GM12878 (cell line): ENCODE measurements at regions not wholly inside any gene's neighbourhood (a gene's known extent, or its start where the extent isn't known, plus 50 kb on each side); places are given as distances from the start of the nearest gene placed in this dataset.

Source experiments
- ATAC-seq: fragments of 200-7000 bp; cut with Tn5 transposase; 3 replicates; pipeline ENCODE4 v1.9.1; 2020; ENCODE audit warnings: mild to moderate bottlenecking, moderate library complexity
- BruUV-seq: library from RNA; stranded (reverse); fragments of 400-500 nt; replicated peaks from 2 replicates; lab custom pipeline; 2021; lab: Mats Ljungman, UMichigan
- CTCF ChIA-PET: fragments of 300-600 bp; sonication (Branson Sonifier 250); formaldehyde crosslinking; extraction: SDS; loops from one replicate; lab custom pipeline; 2021; ENCODE audit warnings: inconsistent platforms; lab: Yijun Ruan, JAX
- POLR2A ChIA-PET: fragments of 350-600 bp; formaldehyde crosslinking; extraction: SDS; loops from one replicate; lab custom pipeline; 2021; ENCODE audit warnings: inconsistent platforms; lab: Charles Lee
- RAD21 ChIA-PET: fragments of 300-600 bp; sonication (Branson Sonifier 250); formaldehyde crosslinking; loops from one replicate; lab custom pipeline; 2023; ENCODE audit warnings: antibody characterized with exemption; ENCODE audit not compliant: unreplicated experiment; lab: Charles Lee
- SMC1A ChIA-PET: fragments of 300-600 bp; sonication (Branson Sonifier 250); formaldehyde crosslinking; loops from one replicate; lab custom pipeline; 2023; ENCODE audit not compliant: unreplicated experiment, uncharacterized antibody; lab: Charles Lee
- DNase-seq: peaks from one replicate; pipeline ENCODE4 v3.0.0-alpha.2; 2011; ENCODE audit warnings: low read depth, low spot score
- FAIRE-seq: peaks from 3 replicates; lab custom pipeline; 2011; peaks lifted over from hg19 to GRCh38; lab: Jason Lieb, UNC
- H2AFZ ChIP-seq: 2 replicates; pipeline ENCODE4 v1.6.0; 2011; ENCODE audit warnings: low read depth, low read length, control low read depth; ENCODE audit not compliant: control insufficient read depth
- H3K27ac ChIP-seq: 2 replicates; pipeline ENCODE4 v1.5.1; 2011; ENCODE audit warnings: control low read depth; ENCODE audit not compliant: control insufficient read depth, insufficient read depth
- H3K27me3 ChIP-seq, 2 experiments: replicated peaks in 1 of 2; 2 replicates each; pipeline versions ENCODE4 v1.6.0 to v1.6.1; 2011; ENCODE audit warnings: low read length in 1 of 2; ENCODE audit not compliant: control insufficient read depth in 2 of 2, insufficient read depth in 2 of 2
- H3K36me3 ChIP-seq, 2 experiments: 2 replicates each; pipeline ENCODE4 v1.5.1; 2011; ENCODE audit warnings: low read length in 1 of 2; ENCODE audit not compliant: control insufficient read depth in 2 of 2, insufficient read depth in 2 of 2
- H3K4me1 ChIP-seq: 2 replicates; pipeline ENCODE4 v1.6.1; 2011; ENCODE audit warnings: mild to moderate bottlenecking, low read length, moderate library complexity, mixed read lengths; ENCODE audit not compliant: control insufficient read depth, insufficient read depth
- H3K4me2 ChIP-seq: 2 replicates; pipeline ENCODE4 v1.6.0; 2011; ENCODE audit warnings: control low read depth; ENCODE audit not compliant: control insufficient read depth, insufficient read depth
- H3K4me3 ChIP-seq: fragments of 200-600 bp; sonication (generic); 2 replicates; pipeline ENCODE4 v1.5.1; 2016
- H3K79me2 ChIP-seq: 2 replicates; pipeline ENCODE4 v1.6.0; 2011; ENCODE audit warnings: low read length; ENCODE audit not compliant: control insufficient read depth, insufficient read depth
- H3K9ac ChIP-seq: 2 replicates; pipeline ENCODE4 v1.8.0; 2011; ENCODE audit warnings: low read length, control low read depth, mixed read lengths; ENCODE audit not compliant: control insufficient read depth, insufficient read depth
- H3K9me3 ChIP-seq: replicated peaks from 3 replicates; pipeline ENCODE4 v1.5.1; 2011; ENCODE audit warnings: mild to moderate bottlenecking, low read length; ENCODE audit not compliant: control insufficient read depth, insufficient read depth
- H4K20me1 ChIP-seq: 2 replicates; pipeline ENCODE4 v1.6.0; 2011; ENCODE audit not compliant: control insufficient read depth, insufficient read depth
- BACH1 ChIP-seq: fragments of 450-650 bp; IDR thresholded peaks from 2 replicates; pipeline ENCODE4 v1.6.1; 2017; ENCODE audit warnings: mild to moderate bottlenecking, borderline replicate concordance
- NBN ChIP-seq: fragments of 450-650 bp; IDR thresholded peaks from 2 replicates; pipeline ENCODE4 v1.6.1; 2016
- NFYB ChIP-seq: IDR thresholded peaks from 2 replicates; pipeline ENCODE4 v1.6.1; 2011; ENCODE audit warnings: low read depth, mild to moderate bottlenecking, low read length, improper control_type of control experiment, moderate library complexity; ENCODE audit not compliant: insufficient read depth
- NR2C1 ChIP-seq: fragments of 450-650 bp; IDR thresholded peaks from 2 replicates; pipeline ENCODE4 v1.6.1; 2017; ENCODE audit warnings: antibody characterized with exemption, mild to moderate bottlenecking, moderate library complexity
- POLR2AphosphoS5 ChIP-seq: IDR thresholded peaks from 2 replicates; pipeline ENCODE4 v1.6.1; 2011; ENCODE audit warnings: mild to moderate bottlenecking, low read length, inconsistent platforms
- RCOR1 ChIP-seq: conservative IDR thresholded peaks from 2 replicates; pipeline ENCODE4 v1.6.1; 2012; ENCODE audit warnings: low read depth, low read length, improper control_type of control experiment
- SMAD1 ChIP-seq: fragments of 450-650 bp; IDR thresholded peaks from 2 replicates; pipeline ENCODE4 v1.6.1; 2018; ENCODE audit warnings: mild to moderate bottlenecking, low read depth; ENCODE audit not compliant: partially characterized antibody
- SMC3 ChIP-seq: IDR thresholded peaks from 2 replicates; pipeline ENCODE4 v1.6.1; 2011; ENCODE audit warnings: low read length, improper control_type of control experiment, borderline replicate concordance
- SP1 ChIP-seq: IDR thresholded peaks from one replicate; pipeline ENCODE4 v1.6.1; 2011; ENCODE audit warnings: low read depth, low read length
- SUPT20H ChIP-seq: IDR thresholded peaks from 2 replicates; pipeline ENCODE4 v1.6.1; 2011; ENCODE audit warnings: low read depth, mild to moderate bottlenecking, low read length, moderate library complexity, borderline replicate concordance; ENCODE audit not compliant: control insufficient read depth
- TCF3 ChIP-seq: IDR thresholded peaks from 2 replicates; pipeline ENCODE4 v1.6.1; 2012; ENCODE audit warnings: low read depth, mild to moderate bottlenecking, low read length, borderline replicate concordance; ENCODE audit not compliant: insufficient read depth
- ZNF217 ChIP-seq: fragments of 450-650 bp; IDR thresholded peaks from 2 replicates; pipeline ENCODE4 v1.6.1; 2017; ENCODE audit warnings: antibody characterized with exemption, mild to moderate bottlenecking
- ZNF384 ChIP-seq: IDR thresholded peaks from 2 replicates; pipeline ENCODE4 v1.6.1; 2012; ENCODE audit warnings: low read depth, mild to moderate bottlenecking, low read length, improper control_type of control experiment, borderline replicate concordance
- WGBS: methylation state at CpG from one replicate; pipeline ENCODE4 v1.1.6; 2016; ENCODE audit warnings: low lambda C conversion rate; ENCODE audit not compliant: insufficient replicate concordance, insufficient coverage; ENCODE audit errors: missing lambda C conversion rate; 5-methylcytosine and 5-hydroxymethylcytosine counted together
- in situ Hi-C: fragments of 300-500 bp; cut with MboI; formaldehyde crosslinking; loops from 9 replicates; pipeline ENCODE4 v1.14.3; 2018; ENCODE audit warnings: mixed read lengths
- intact Hi-C: fragments of 100-400 bp; cut with micrococcal nuclease; formaldehyde crosslinking; loops from one replicate; pipeline ENCODE4 v1.14.2; 2022; ENCODE audit not compliant: unreplicated experiment
- TF ChIP-seq, protein P1 (sequence below): IDR thresholded peaks from 2 replicates; pipeline ENCODE4 v1.6.1; 2012; ENCODE audit warnings: low read depth, low read length, improper control_type of control experiment
- TF ChIP-seq, protein P2 (sequence below): IDR thresholded peaks from 2 replicates; pipeline ENCODE4 v1.6.1; 2012; ENCODE audit warnings: low read depth, low read length, improper control_type of control experiment

DNA sequence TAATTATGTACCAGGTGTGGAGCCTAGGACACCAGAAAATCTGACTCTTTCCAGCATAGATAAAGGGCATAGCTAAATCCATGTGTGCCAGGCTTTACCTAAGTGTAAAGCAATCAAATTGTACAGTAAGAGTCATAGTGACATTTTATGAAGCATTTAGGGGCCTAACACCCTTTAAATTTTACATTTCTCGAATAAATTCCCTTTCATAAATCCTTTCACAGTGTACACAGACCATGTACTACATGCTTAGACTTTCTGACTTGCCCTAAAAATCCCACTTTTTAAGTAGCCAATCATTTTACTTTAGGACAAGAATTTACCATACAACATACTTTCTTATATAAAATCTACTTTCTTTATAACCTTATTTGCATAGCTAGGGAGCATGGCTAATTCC, 727.6 kb upstream of the LUZP2 start:
- no peaks in the 10 kb centered on the region for H3K27me3 ChIP-seq
- H3K4me3 ChIP-seq, result no peak overlapping the region
- DNase-seq (no peak), FAIRE-seq (no peak), ATAC-seq (no peak)
- SMC1A ChIA-PET, result no interaction called here
- no peaks in the 10 kb centered on the region for H3K4me1 ChIP-seq
- no peak overlapping the region for H3K9ac ChIP-seq
- no peak overlapping the region for H3K4me2 ChIP-seq
- H2AFZ ChIP-seq, result no peak overlapping the region
- H3K9me3 ChIP-seq, result no peaks in the 10 kb centered on the region
- H3K79me2 ChIP-seq, result no peaks in the 10 kb centered on the region
- WGBS, result 0% methylated on average over 1 of the region's 1 CpG
- TF ChIP-seq SMAD1 (no peak), ZNF217 (no peak), NBN (no peak), BACH1 (no peak), NFYB (no peak), RCOR1 (no peak), TCF3 (no peak), NR2C1 (no peak), SMC3 (no peak), SUPT20H (no peak), ZNF384 (no peak), POLR2AphosphoS5 (no peak), SP1 (no peak)
- TF ChIP-seq, protein P1, sequence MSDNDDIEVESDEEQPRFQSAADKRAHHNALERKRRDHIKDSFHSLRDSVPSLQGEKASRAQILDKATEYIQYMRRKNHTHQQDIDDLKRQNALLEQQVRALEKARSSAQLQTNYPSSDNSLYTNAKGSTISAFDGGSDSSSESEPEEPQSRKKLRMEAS, result no peak
- TF ChIP-seq, protein P2, sequence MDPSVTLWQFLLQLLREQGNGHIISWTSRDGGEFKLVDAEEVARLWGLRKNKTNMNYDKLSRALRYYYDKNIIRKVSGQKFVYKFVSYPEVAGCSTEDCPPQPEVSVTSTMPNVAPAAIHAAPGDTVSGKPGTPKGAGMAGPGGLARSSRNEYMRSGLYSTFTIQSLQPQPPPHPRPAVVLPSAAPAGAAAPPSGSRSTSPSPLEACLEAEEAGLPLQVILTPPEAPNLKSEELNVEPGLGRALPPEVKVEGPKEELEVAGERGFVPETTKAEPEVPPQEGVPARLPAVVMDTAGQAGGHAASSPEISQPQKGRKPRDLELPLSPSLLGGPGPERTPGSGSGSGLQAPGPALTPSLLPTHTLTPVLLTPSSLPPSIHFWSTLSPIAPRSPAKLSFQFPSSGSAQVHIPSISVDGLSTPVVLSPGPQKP, result no peak
- intact Hi-C loops (no loop called here), in situ Hi-C loops (no loop called here)
- H3K27ac ChIP-seq, result no peak overlapping the region
- no peaks in the 10 kb centered on the region for H3K36me3 ChIP-seq
- CTCF ChIA-PET, result no interaction called here
- H4K20me1 ChIP-seq, result no peaks in the 10 kb centered on the region
- POLR2A ChIA-PET, result no interaction called here
- RAD21 ChIA-PET, result no interaction called here
- BruUV-seq, result no TSS peak
